HG03571 (cell line): ENCODE measurements at regions not wholly inside any gene's neighbourhood (a gene's known extent, or its start where the extent isn't known, plus 50 kb on each side); places are given as distances from the start of the nearest gene placed in this dataset.
A peak's percentile ranks its signal among the peaks of the same experiment; 100 is the strongest.
"Not testable (repeated sequence)": the region's sequence is repeated elsewhere in the genome, so short reads cannot be mapped to it uniquely, and the experiment has no call there.

Source experiments
- ATAC-seq: cut with Tn5 transposase; IDR thresholded peaks from one replicate; pipeline ENCODE4 v1.9.1; 2021; ENCODE audit not compliant: unreplicated experiment

GRCh38 chr12:67484791-67485480 is 163.6 kb upstream of the DYRK2 start:
- ATAC-seq = no peak

GRCh38 chr12:67486671-67487070 is 161.9 kb upstream of the DYRK2 start:
- ATAC-seq = no peak

- not testable (repeated sequence) for ATAC-seq
Observed at GRCh38 chr12:67488349-67488748, 160.2 kb upstream of the DYRK2 start.

GRCh38 chr12:67489007-67489406 is 159.5 kb upstream of the DYRK2 start:
- ATAC-seq = no peak

- no peak for ATAC-seq
Observed at GRCh38 chr12:67496581-67496980, 152.0 kb upstream of the DYRK2 start.

- no peak for ATAC-seq
Observed at GRCh38 chr12:67498991-67499390, 149.6 kb upstream of the DYRK2 start.

GRCh38 chr12:67501362-67501761 is 147.2 kb upstream of the DYRK2 start:
- ATAC-seq = no peak

- no peak for ATAC-seq
Observed at GRCh38 chr12:67504026-67504425, 144.5 kb upstream of the DYRK2 start.

GRCh38 chr12:67506739-67507138 is 141.8 kb upstream of the DYRK2 start:
- no peak for ATAC-seq

GRCh38 chr12:67508830-67509229 is 139.7 kb upstream of the DYRK2 start:
- ATAC-seq = no peak

GRCh38 chr12:67509666-67510386 is 138.7 kb upstream of the DYRK2 start:
- no peak for ATAC-seq

GRCh38 chr12:67512061-67512460 is 136.5 kb upstream of the DYRK2 start:
- no peak for ATAC-seq

- no peak for ATAC-seq
Observed at GRCh38 chr12:67514502-67514901, 134.0 kb upstream of the DYRK2 start.

GRCh38 chr12:67515679-67516340 is 132.7 kb upstream of the DYRK2 start:
- peak; percentile 80 for ATAC-seq

- no peak for ATAC-seq
Observed at GRCh38 chr12:67517181-67517887, 131.2 kb upstream of the DYRK2 start.

GRCh38 chr12:67519484-67520433 is 128.8 kb upstream of the DYRK2 start:
- no peak for ATAC-seq

- ATAC-seq = no peak
Observed at GRCh38 chr12:67520606-67521005, 127.9 kb upstream of the DYRK2 start.

GRCh38 chr12:67522222-67522621 is 126.3 kb upstream of the DYRK2 start:
- ATAC-seq = no peak

GRCh38 chr12:67523538-67523937 is 125.0 kb upstream of the DYRK2 start:
- ATAC-seq = no peak

- no peak for ATAC-seq
Observed at GRCh38 chr12:67524861-67525616, 123.5 kb upstream of the DYRK2 start.
